ENCODE measurements at regions not wholly inside any gene's neighbourhood (a gene's known extent, or its start where the extent isn't known, plus 50 kb on each side); places are given as distances from the start of the nearest gene placed in this dataset.
A peak's percentile ranks its signal among the peaks of the same experiment; 100 is the strongest.
"Not testable (repeated sequence)": the region's sequence is repeated elsewhere in the genome, so short reads cannot be mapped to it uniquely, and the experiment has no call there.

- DNase-seq = no peak
These were observed 76.1 kb upstream of the CNIH3 start for GRCh38 chr1:224539971-224540370.

DNA sequence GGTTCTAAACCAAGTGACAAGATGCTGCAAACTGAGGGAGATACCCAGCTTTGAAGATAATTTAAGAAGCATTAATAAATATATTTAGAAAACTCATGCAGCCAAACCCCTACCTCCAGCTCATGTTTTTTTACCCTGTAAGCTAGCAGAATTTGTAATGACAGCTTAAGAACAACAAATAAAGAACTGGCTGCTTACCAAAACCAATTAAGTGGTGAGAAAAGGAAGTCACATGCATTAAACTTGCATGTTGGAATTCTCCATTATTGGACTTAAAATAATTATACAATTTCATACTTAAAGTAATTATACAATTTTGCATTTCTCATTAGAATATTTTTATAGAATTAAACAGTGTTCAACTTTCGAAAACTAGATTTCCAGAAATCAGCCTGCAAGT lies 75.6 kb upstream of the CNIH3 start:
- DNase-seq = no peak

- DNase-seq = no peak
These were observed 74.9 kb upstream of the CNIH3 start for GRCh38 chr1:224541072-224541790.

GRCh38 chr1:224541901-224542630 lies 74.1 kb upstream of the CNIH3 start:
- no peak for DNase-seq

GRCh38 chr1:224542783-224543440 lies 73.2 kb upstream of the CNIH3 start:
- peak; percentile 10 for DNase-seq

DNA sequence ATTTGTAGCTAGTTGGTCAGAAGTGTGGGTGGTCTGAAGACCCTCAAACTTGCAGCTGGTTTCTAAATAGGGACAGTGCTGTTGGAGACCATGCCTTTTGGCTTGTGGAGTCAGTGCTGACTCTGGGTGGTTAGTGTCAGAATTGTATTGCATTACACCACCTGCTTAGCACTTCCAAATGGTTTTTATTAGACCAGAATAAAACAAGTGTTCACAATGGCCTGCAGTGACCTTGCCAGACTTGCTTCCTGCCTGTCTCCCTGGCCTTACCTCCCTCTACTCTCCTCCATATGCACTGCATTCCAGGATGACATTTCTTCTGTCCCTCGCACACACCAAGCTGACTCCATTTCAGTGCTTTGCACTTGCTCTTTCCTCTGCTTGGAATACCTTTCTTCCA lies 72.7 kb upstream of the CNIH3 start:
- DNase-seq = no peak

- no peak for DNase-seq
These were observed 71.6 kb upstream of the CNIH3 start for GRCh38 chr1:224544346-224545110.

DNA sequence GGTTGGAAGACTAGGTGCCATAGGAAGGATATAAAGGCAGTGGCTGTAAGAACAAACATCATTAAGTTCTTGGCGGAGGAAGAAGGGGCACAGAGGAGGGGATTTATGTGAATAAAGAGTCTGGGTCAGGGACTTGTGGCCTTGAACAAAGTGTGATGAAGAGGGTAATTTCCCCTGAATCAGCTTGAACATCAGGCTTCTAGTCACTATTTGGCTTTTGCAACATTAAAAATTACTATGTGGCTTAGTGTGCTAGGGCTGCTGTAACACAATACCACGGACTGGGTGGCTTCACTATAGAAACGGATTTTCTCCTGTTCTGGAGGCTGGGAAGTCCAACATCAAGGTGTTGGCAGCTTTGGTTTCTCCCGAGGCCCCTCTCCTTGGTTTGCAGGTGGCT lies 70.5 kb upstream of the CNIH3 start:
- DNase-seq = no peak

DNA sequence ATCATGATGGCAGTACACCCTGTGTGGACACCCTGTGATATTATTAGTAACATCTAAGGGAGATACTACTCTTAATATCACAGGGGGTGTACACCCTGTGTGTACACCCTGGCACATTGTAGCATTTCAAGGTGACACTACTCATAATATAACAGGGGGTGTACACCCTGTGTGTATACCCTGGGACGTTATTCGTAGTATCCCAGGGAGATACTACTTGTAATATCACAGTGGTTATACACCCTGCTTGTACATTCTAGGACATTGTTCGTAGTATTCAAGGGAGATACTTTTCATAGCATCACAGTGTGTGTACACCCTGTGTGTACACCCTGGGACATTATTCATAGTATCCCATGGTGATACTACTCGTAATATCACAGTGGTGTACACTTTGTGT lies 67.4 kb upstream of the CNIH3 start:
- DNase-seq = no peak

DNA sequence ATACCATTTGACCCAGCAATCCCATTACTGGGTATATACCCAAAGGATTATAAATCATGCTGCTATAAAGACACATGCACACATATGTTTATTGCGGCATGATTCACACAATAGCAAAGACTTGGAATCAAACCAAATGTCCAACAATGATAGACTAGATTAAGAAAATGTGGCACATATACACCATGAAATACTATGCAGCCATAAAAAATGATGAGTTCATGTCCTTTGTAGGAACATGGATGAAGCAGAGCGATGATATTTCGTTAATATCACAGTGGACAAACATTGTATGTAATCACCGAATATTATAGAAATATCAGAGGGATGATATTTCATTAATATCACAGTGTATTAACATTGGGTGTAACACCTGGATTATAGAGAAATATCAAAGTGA lies 64.9 kb upstream of the CNIH3 start:
- DNase-seq = not testable (repeated sequence)

DNA sequence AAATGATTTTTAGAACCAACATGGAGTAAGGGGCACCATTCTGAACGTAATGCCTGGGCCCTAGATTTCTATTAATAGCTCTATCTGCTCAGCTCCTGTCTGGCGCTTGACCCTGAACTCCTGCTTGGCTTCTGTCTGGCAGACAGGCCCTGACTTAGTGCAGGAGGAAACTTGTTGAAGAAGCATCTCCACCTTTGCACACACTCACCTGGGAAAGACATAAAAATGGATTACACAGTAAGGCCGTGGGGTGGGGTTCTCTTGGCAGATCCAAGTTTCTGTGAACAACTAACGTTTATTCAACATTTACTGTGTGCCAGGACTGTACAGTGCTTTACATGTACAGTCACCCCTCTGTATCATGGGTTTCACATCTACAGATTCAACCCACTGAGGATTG lies 62.1 kb upstream of the CNIH3 start:
- no peak for DNase-seq

DNA sequence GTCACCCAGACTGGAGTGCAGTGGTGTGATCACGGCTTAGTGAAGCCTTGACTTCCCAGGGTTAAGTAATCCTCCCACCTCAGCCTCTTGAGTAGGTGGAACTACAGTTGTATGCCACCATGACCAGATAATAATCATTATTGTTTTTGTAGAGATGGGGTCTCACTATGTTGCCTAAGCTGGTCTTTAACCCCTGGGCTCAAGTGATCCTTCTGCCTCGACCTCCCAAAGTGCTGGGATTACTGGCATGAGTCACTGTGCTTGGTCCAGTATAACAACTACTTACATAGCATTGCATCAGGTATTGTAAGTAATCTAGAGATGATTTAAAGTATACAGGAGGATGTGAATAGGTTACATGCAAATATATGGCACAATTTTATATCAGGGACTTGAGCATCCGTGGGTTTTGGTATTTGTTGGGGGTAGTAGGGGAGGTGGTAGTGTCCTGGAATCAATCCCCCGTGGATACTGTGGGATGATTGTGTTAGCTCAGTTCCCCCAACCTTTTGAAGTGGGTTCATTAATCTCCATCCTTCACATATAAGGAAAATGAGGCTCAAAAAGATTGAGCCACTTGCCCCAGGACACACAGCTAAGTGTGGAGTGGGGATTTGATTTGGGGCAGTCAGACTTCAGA lies 61.4 kb upstream of the CNIH3 start:
- DNase-seq = no peak

- DNase-seq = no peak
These were observed 57.2 kb upstream of the CNIH3 start for GRCh38 chr1:224558904-224559303.

DNA sequence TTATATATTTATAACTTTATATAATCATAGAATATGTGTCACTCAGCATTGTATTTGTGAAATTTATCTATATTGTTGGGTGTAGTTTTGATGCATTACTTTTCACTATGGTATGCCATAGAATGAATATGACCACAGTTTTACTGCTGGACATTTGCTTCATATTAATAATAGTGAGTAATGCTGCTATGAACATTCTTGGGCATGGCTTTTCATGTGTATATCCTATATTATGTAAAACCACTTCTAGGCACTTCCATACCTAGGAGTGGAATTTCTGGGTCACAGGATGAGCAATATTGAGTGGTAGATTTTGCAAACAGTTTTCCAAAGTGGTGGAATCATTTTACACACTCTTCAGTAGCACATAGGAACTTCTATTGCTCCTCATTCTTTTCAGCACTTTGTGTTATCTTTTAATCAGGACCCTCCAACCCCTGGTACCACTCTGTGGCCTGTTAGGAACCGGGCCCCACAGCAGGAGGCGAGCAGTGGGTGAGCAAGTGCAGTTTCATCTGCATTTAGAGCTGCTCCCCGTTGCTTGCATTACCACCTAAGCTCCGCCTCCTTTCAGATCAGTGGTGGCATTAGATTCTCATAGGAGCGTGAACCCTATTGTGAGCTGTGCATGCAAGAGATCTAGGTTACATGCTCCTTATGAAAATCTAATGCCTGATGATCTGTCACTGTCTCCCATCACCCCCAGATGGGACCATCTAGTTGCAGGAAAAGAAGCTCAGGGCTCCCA lies 56.0 kb upstream of the CNIH3 start:
- DNase-seq = no peak

- DNase-seq = not testable (repeated sequence)
These were observed 53.2 kb upstream of the CNIH3 start for GRCh38 chr1:224562881-224563280.

GRCh38 chr1:224563666-224564065 lies 52.5 kb upstream of the CNIH3 start:
- DNase-seq = no peak

- no peak for DNase-seq
These were observed 51.5 kb upstream of the CNIH3 start for GRCh38 chr1:224564454-224565084.

- DNase-seq = no peak
These were observed 50.9 kb upstream of the CNIH3 start for GRCh38 chr1:224565186-224565585.

- DNase-seq = no peak
These were observed 50.3 kb upstream of the CNIH3 start for GRCh38 chr1:224565611-224566406.

Data from central memory CD4-positive, alpha-beta T cell (primary cell).